ENCODE measurements at regions not wholly inside any gene's neighbourhood (a gene's known extent, or its start where the extent isn't known, plus 50 kb on each side); places are given as distances from the start of the nearest gene placed in this dataset.

DNA sequence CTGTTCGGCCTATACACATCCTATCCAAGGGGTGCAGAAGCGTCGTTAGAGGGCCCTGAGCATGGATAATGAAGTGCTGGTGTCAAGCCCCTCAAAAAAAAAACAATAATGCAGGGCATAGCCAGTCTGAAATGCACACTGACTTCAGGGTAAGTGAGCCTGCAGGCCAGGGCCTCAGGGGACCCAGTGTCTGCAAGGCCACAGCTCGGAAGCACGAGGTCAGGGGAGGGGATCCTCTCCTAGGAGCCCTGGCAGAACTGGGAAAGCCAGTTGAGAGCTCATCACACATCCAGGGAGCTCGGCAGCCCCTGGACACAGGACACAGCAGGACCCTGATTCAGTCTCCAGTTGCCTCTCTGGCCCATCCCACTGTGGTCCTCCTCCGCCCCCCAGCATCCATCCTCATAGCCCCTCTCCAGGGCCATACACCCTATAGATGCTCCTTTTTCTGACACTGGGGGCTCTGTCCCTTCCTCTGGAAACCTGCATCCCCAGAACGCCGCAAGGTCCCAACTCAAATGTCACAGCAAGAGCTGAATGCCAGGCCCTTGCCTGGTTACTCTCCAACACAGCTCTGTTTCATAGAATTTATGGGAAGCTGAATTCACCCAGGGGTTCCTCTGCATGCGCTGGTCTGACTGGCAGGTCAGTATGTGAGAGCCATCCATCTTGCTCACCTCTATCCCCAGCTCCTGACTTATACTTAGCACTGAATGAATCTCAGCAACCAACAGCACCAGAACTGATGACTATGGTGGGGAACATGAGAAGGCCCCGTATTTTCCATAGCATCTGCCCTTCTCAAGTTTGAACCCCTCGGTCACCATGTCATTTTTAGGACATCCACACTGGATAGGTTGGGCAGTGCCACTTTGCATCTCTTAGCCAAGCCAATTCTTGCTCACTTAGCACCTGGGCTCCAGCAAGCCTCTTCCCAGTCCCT is 717.0 kb upstream of the IGFBP3 start:
- TF ChIP-seq POLR2A (IDR thresholded peaks at IDR 0.05) = no peak
- TF ChIP-seq, protein P1, sequence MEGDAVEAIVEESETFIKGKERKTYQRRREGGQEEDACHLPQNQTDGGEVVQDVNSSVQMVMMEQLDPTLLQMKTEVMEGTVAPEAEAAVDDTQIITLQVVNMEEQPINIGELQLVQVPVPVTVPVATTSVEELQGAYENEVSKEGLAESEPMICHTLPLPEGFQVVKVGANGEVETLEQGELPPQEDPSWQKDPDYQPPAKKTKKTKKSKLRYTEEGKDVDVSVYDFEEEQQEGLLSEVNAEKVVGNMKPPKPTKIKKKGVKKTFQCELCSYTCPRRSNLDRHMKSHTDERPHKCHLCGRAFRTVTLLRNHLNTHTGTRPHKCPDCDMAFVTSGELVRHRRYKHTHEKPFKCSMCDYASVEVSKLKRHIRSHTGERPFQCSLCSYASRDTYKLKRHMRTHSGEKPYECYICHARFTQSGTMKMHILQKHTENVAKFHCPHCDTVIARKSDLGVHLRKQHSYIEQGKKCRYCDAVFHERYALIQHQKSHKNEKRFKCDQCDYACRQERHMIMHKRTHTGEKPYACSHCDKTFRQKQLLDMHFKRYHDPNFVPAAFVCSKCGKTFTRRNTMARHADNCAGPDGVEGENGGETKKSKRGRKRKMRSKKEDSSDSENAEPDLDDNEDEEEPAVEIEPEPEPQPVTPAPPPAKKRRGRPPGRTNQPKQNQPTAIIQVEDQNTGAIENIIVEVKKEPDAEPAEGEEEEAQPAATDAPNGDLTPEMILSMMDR (IDR thresholded peaks at IDR 0.05) = no peak

Measured in heart left ventricle (tissue), 13 donors.